HCT116 (cell line): ENCODE measurements at regions not wholly inside any gene's neighbourhood (a gene's known extent, or its start where the extent isn't known, plus 50 kb on each side); places are given as distances from the start of the nearest gene placed in this dataset.

Source experiments
- ATAC-seq: fragments of 200-7000 bp; cut with Tn5 transposase; 2 replicates; pipeline ENCODE4 v1.9.1; 2020; ENCODE audit warnings: mild to moderate bottlenecking, moderate library complexity
- BruUV-seq: library from RNA; stranded (reverse); fragments of 400-500 nt; replicated peaks from 2 replicates; lab custom pipeline; 2021; lab: Mats Ljungman, UMichigan
- CTCF ChIA-PET: fragments of 300-600 bp; sonication (Branson Sonifier 250); formaldehyde crosslinking; loops from one replicate; lab custom pipeline; 2021; ENCODE audit warnings: antibody characterized with exemption; lab: Charles Lee
- POLR2A ChIA-PET: fragments of 300-600, 350-600 bp; sonication (Branson Sonifier 250); formaldehyde crosslinking; loops from one replicate; lab custom pipeline; 2021; ENCODE audit warnings: antibody characterized with exemption; lab: Charles Lee
- RAD21 ChIA-PET, 2 experiments: fragments of 300-600 bp; sonication (Branson Sonifier 250); formaldehyde crosslinking; loops; one replicate each; lab custom pipeline; 2023; ENCODE audit warnings: low total read pairs in 2 of 2; ENCODE audit not compliant: uncharacterized antibody in 2 of 2, unreplicated experiment in 2 of 2, low non-redundant PET in 1 of 2; lab: Charles Lee
- DNase-seq: peaks from one replicate; pipeline ENCODE4 v3.0.0-alpha.2; 2010; ENCODE audit warnings: low read depth, low spot score
- H2AFZ ChIP-seq: fragments of 200-600 bp; shearing (Covaris generic), sonication (generic); 2 replicates; pipeline ENCODE4 v1.6.1; 2017; ENCODE audit warnings: low read depth, mixed run types, mixed read lengths, antibody characterized with exemption, low read length; ENCODE audit not compliant: poor library complexity, severe bottlenecking
- H3K27ac ChIP-seq: 2 replicates; pipeline ENCODE4 v1.5.1; 2012; ENCODE audit warnings: low read depth, low read length
- H3K27me3 ChIP-seq: fragments of 200-600 bp; sonication (generic); 2 replicates; pipeline ENCODE4 v1.6.1; 2016; ENCODE audit warnings: mixed run types, low read length, mixed read lengths; ENCODE audit not compliant: insufficient read depth
- H3K36me3 ChIP-seq, 2 experiments: fragments of 200-500 bp in 1 of 2; fragments of 200-600 bp in 1 of 2; sonication (Bioruptor generic) in 1 of 2; sonication (generic) in 1 of 2; 2 replicates each; pipeline versions ENCODE4 v1.5.1 to v1.6.1; 2014 to 2016; ENCODE audit warnings: low read length in 2 of 2, inconsistent platforms in 1 of 2, mixed read lengths in 1 of 2, mixed run types in 1 of 2; ENCODE audit not compliant: insufficient read depth in 2 of 2, control insufficient read depth in 1 of 2
- H3K4me1 ChIP-seq, 2 experiments: fragments of 200-600 bp in 1 of 2; sonication (generic) in 1 of 2; 2 replicates each; pipeline versions ENCODE4 v1.5.1 to v1.6.1; 2012 to 2017; ENCODE audit warnings: low read length in 2 of 2, inconsistent platforms in 1 of 2, mild to moderate bottlenecking in 1 of 2, mixed read lengths in 1 of 2, mixed run types in 1 of 2, moderate library complexity in 1 of 2; ENCODE audit not compliant: insufficient read depth in 2 of 2, control insufficient read depth in 1 of 2
- H3K4me2 ChIP-seq: fragments of 200-600 bp; sonication (generic); 2 replicates; pipeline ENCODE4 v1.6.1; 2017; ENCODE audit warnings: mixed run types, low read length, mixed read lengths
- H3K4me3 ChIP-seq, 2 experiments: fragments of 200-600 bp in 1 of 2; sonication (generic) in 1 of 2; replicated peaks in 1 of 2; 2 replicates each; pipeline ENCODE4 v1.5.1; 2011 to 2016; ENCODE audit warnings: low read length in 2 of 2, control low read depth in 1 of 2, low read depth in 1 of 2, mild to moderate bottlenecking in 1 of 2, mixed read lengths in 1 of 2, mixed run types in 1 of 2
- H3K79me2 ChIP-seq: fragments of 200-600 bp; sonication (generic); 2 replicates; pipeline ENCODE4 v1.6.1; 2017; ENCODE audit warnings: mild to moderate bottlenecking, mixed run types, low read length, moderate library complexity, mixed read lengths; ENCODE audit not compliant: insufficient read depth
- H3K9ac ChIP-seq: fragments of 200-600 bp; sonication (generic); 2 replicates; pipeline ENCODE4 v1.6.1; 2016; ENCODE audit warnings: low read length, mixed read lengths
- H3K9me2 ChIP-seq: fragments of 200-600 bp; sonication (generic), shearing (Covaris generic); 2 replicates; pipeline ENCODE4 v1.6.1; 2017; ENCODE audit warnings: mixed run types, mild to moderate bottlenecking, moderate library complexity; ENCODE audit not compliant: insufficient read depth
- H3K9me3 ChIP-seq, 2 experiments: fragments of 200-500 bp in 1 of 2; fragments of 200-600 bp in 1 of 2; sonication (Bioruptor generic) in 1 of 2; sonication (generic) in 1 of 2; 2 replicates each; pipeline ENCODE4 v1.6.1; 2014 to 2017; ENCODE audit warnings: low read length in 2 of 2, mixed read lengths in 2 of 2, inconsistent platforms in 1 of 2, low read depth in 1 of 2, mild to moderate bottlenecking in 1 of 2, mixed run types in 1 of 2, moderate library complexity in 1 of 2; ENCODE audit not compliant: control insufficient read depth in 1 of 2, insufficient read depth in 1 of 2
- H4K20me1 ChIP-seq: fragments of 200-600 bp; sonication (generic), shearing (Covaris generic); 2 replicates; pipeline ENCODE4 v1.6.1; 2017; ENCODE audit warnings: mixed run types, mild to moderate bottlenecking, moderate library complexity; ENCODE audit not compliant: insufficient read depth
- CBX3 ChIP-seq: IDR thresholded peaks from 2 replicates; pipeline ENCODE4 v1.6.1; 2012; ENCODE audit warnings: low read depth
- EGR1 ChIP-seq: IDR thresholded peaks from 2 replicates; pipeline ENCODE4 v1.6.1; 2012; ENCODE audit warnings: low read depth
- EZH2 ChIP-seq: fragments of 200-600 bp; sonication (generic); IDR thresholded peaks from 2 replicates; pipeline ENCODE4 v1.6.1; 2017; ENCODE audit warnings: antibody characterized with exemption, mixed run types
- EZH2phosphoT487 ChIP-seq: fragments of 200-600 bp; IDR thresholded peaks from 2 replicates; pipeline ENCODE4 v1.6.1; 2018; ENCODE audit warnings: antibody characterized with exemption, borderline replicate concordance
- FOSL1 ChIP-seq: IDR thresholded peaks from 2 replicates; pipeline ENCODE4 v1.6.1; 2012; ENCODE audit warnings: low read depth
- JUND ChIP-seq: IDR thresholded peaks from 2 replicates; pipeline ENCODE4 v1.6.1; 2012
- POLR2A ChIP-seq: IDR thresholded peaks from 2 replicates; pipeline ENCODE4 v1.7.0; 2011; ENCODE audit warnings: borderline replicate concordance; ENCODE audit not compliant: insufficient read depth, insufficient read length; ENCODE audit errors: extremely low read depth
- RAD21 ChIP-seq: IDR thresholded peaks from 2 replicates; pipeline ENCODE4 v1.6.1; 2012; ENCODE audit warnings: low read depth, mild to moderate bottlenecking
- SIN3A ChIP-seq: IDR thresholded peaks from 2 replicates; pipeline ENCODE4 v1.6.1; 2012; ENCODE audit warnings: low read depth
- SRF ChIP-seq: IDR thresholded peaks from 2 replicates; pipeline ENCODE4 v1.6.1; 2012; ENCODE audit warnings: low read depth
- TCF7L2 ChIP-seq: IDR thresholded peaks from 2 replicates; pipeline ENCODE4 v1.7.0; 2011; ENCODE audit warnings: borderline replicate concordance, inconsistent platforms; ENCODE audit not compliant: insufficient read depth, insufficient read length; ENCODE audit errors: extremely low read depth
- YY1 ChIP-seq: IDR thresholded peaks from 2 replicates; pipeline ENCODE4 v1.6.1; 2011; ENCODE audit warnings: low read length, low read depth, moderate library complexity, mild to moderate bottlenecking; ENCODE audit not compliant: insufficient replicate concordance; ENCODE audit errors: extremely low read depth
- ZFX ChIP-seq: fragments of 450-650 bp; IDR thresholded peaks from 2 replicates; pipeline ENCODE4 v1.6.1; 2017
- intact Hi-C: fragments of 100-400 bp; cut with micrococcal nuclease; formaldehyde crosslinking; loops from 2 replicates; pipeline ENCODE4 v1.10.0; 2022
- TF ChIP-seq, protein P1 (sequence below): IDR thresholded peaks from 2 replicates; pipeline ENCODE4 v1.6.1; 2012; ENCODE audit warnings: low read depth
- TF ChIP-seq, protein P2 (sequence below): IDR thresholded peaks from 2 replicates; pipeline ENCODE4 v1.6.1; 2012

DNA sequence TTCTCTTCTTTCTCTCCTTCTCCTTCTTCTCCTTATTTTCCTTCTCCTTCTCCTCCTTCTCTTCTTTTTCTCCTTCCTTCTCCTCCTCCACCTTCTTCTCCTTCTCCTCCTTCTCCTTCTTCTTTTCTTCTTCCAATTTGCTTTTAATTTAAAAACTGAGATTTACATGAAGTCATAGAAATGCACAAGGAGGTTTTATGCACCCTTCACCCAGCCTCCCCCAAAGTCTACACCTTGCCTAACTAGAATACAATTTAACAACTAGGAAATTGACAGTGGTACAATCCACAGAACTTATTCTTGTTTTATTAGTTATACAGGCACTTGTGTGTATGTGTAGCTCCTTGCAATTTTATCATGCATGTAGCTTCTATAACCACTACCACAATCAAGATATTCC is 826.7 kb downstream of the KCNJ2 start:
- Histone ChIP-seq H3K9me2 (no peaks in the 10 kb centered on the region), H3K4me2 (no peak overlapping the region), H3K9me3 (no peaks in the 10 kb centered on the region)
- RAD21 ChIA-PET: no interaction called here
- no peak for TF ChIP-seq FOSL1
- TF ChIP-seq TCF7L2: no peak
- no peak for TF ChIP-seq SRF
- no peak for TF ChIP-seq EZH2phosphoT487
- TF ChIP-seq JUND: no peak
- no peak for TF ChIP-seq CBX3
- TF ChIP-seq EGR1: no peak
- TF ChIP-seq POLR2A: no peak
- TF ChIP-seq, protein P1, sequence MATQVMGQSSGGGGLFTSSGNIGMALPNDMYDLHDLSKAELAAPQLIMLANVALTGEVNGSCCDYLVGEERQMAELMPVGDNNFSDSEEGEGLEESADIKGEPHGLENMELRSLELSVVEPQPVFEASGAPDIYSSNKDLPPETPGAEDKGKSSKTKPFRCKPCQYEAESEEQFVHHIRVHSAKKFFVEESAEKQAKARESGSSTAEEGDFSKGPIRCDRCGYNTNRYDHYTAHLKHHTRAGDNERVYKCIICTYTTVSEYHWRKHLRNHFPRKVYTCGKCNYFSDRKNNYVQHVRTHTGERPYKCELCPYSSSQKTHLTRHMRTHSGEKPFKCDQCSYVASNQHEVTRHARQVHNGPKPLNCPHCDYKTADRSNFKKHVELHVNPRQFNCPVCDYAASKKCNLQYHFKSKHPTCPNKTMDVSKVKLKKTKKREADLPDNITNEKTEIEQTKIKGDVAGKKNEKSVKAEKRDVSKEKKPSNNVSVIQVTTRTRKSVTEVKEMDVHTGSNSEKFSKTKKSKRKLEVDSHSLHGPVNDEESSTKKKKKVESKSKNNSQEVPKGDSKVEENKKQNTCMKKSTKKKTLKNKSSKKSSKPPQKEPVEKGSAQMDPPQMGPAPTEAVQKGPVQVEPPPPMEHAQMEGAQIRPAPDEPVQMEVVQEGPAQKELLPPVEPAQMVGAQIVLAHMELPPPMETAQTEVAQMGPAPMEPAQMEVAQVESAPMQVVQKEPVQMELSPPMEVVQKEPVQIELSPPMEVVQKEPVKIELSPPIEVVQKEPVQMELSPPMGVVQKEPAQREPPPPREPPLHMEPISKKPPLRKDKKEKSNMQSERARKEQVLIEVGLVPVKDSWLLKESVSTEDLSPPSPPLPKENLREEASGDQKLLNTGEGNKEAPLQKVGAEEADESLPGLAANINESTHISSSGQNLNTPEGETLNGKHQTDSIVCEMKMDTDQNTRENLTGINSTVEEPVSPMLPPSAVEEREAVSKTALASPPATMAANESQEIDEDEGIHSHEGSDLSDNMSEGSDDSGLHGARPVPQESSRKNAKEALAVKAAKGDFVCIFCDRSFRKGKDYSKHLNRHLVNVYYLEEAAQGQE: no peak
- TF ChIP-seq RAD21: no peak
- TF ChIP-seq ZFX: no peak
- no peak for TF ChIP-seq EZH2
- TF ChIP-seq, protein P2, sequence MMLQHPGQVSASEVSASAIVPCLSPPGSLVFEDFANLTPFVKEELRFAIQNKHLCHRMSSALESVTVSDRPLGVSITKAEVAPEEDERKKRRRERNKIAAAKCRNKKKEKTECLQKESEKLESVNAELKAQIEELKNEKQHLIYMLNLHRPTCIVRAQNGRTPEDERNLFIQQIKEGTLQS: no peak
- no peak for TF ChIP-seq SIN3A
- no peak for TF ChIP-seq YY1
- TF ChIP-seq, all 23 proteins: peak for 0
- no peaks in the 10 kb centered on the region for H4K20me1 ChIP-seq
- intact Hi-C loops: no loop called here
- no peak overlapping the region for H2AFZ ChIP-seq
- ATAC-seq (no peak), DNase-seq (no peak)
- H3K79me2 ChIP-seq: no peaks in the 10 kb centered on the region
- no peaks in the 10 kb centered on the region for H3K4me1 ChIP-seq
- POLR2A ChIA-PET: no interaction called here
- H3K36me3 ChIP-seq: no peaks in the 10 kb centered on the region
- CTCF ChIA-PET: no interaction called here
- no peak overlapping the region for H3K4me3 ChIP-seq
- H3K27ac ChIP-seq: no peak overlapping the region
- no peaks in the 10 kb centered on the region for H3K27me3 ChIP-seq
- no TSS peak for BruUV-seq
- H3K9ac ChIP-seq: no peak overlapping the region
